Stimulated activated CD4-positive, alpha-beta T cell treated with anti-CD3 and anti-CD28 coated beads, Interleukin-4, amount 100 ng/mL, for 24 hours (primary cell): ENCODE measurements at regions not wholly inside any gene's neighbourhood (a gene's known extent, or its start where the extent isn't known, plus 50 kb on each side); places are given as distances from the start of the nearest gene placed in this dataset.
"Not testable (repeated sequence)": the region's sequence is repeated elsewhere in the genome, so short reads cannot be mapped to it uniquely, and the experiment has no call there.

ENCODE experiments used
- DNase-seq: peaks from one replicate; pipeline ENCODE4 v3.0.0-alpha.2; 2020

GRCh38 chr2:87695596-87696323 lies 52.1 kb upstream of the PLGLB2 start:
- not testable (repeated sequence) for DNase-seq
